ENCODE measurements at regions not wholly inside any gene's neighbourhood (a gene's known extent, or its start where the extent isn't known, plus 50 kb on each side); places are given as distances from the start of the nearest gene placed in this dataset.

GRCh38 chr1:5575396-5575940 lies 416.8 kb downstream of the NPHP4 start:
- TF ChIP-seq EGR1 (IDR thresholded peaks at IDR 0.05; ENCODE audit: low read depth in 2 of 2) (no peak), FOXA1 (IDR thresholded peaks at IDR 0.05) (no peak), CTCF (IDR thresholded peaks at IDR 0.05; ENCODE audit: low read depth, low read length, missing input control) (no peak), GABPA (IDR thresholded peaks at IDR 0.05 in 1 of 2, conservative IDR thresholded peaks at IDR 0.05 in 1 of 2) (no peak), RAD21 (IDR thresholded peaks at IDR 0.05) (no peak)
